ENCODE measurements at regions not wholly inside any gene's neighbourhood (a gene's known extent, or its start where the extent isn't known, plus 50 kb on each side); places are given as distances from the start of the nearest gene placed in this dataset.

GRCh38 chr18:56021136-56021808 is 433.3 kb upstream of the TCF4 start:
- Histone ChIP-seq H3K4me1 (no peaks in the 10 kb centered on the region), H3K9me3 (no peaks in the 10 kb centered on the region), H3K27me3 (no peaks in the 10 kb centered on the region), H3K36me3 (no peaks in the 10 kb centered on the region), H3K27ac (no peak overlapping the region), H3K4me3 (replicated peaks in 1 of 3) (no peak overlapping the region)
- TF ChIP-seq POLR2A (IDR thresholded peaks at IDR 0.05) (no peak), CTCF (IDR thresholded peaks at IDR 0.05) (no peak)
- WGBS, 2 donors, result 83 to 84% methylated on average over 1 of the region's 1 CpG
- no peak for DNase-seq
- intact Hi-C loops (cut with DNase I), result no loop called here

DNA sequence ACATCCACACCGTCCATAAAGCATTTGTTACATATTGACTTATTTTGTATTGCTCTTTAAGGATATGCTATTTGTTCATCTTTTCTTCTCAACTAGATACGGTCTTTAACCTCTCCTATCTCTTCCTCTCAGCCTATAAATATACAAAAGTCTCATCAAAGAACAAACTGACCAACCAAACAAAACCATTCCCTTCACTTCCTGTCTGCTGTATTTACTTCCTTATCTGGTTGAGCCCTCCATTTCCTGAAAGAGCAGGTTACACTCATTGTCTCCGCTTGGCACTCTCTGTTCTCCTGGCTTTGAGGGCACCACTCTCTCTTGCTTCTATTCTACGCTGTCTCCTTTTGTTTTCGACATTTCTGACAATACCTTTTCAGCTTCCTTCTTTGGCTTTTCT is 431.9 kb upstream of the TCF4 start:
- H3K27ac ChIP-seq, result no peak overlapping the region
- H3K27me3 ChIP-seq, result no peaks in the 10 kb centered on the region
- no peaks in the 10 kb centered on the region for H3K4me1 ChIP-seq
- 79 to 88% methylated on average over 5 of the region's 5 CpGs for WGBS, 2 donors
- H3K36me3 ChIP-seq, result no peaks in the 10 kb centered on the region
- no peak for DNase-seq
- H3K9me3 ChIP-seq, result no peaks in the 10 kb centered on the region
- no peak for TF ChIP-seq CTCF (IDR thresholded peaks at IDR 0.05)
- TF ChIP-seq POLR2A (IDR thresholded peaks at IDR 0.05), result no peak
- intact Hi-C loops (cut with DNase I), result no loop called here
- no peak overlapping the region for H3K4me3 ChIP-seq (replicated peaks in 1 of 3)

- WGBS, 2 donors, result 76 to 90% methylated on average over 2 of the region's 2 CpGs
- H3K27ac ChIP-seq, result no peak overlapping the region
- intact Hi-C loops (cut with DNase I), result no loop called here
- no peaks in the 10 kb centered on the region for H3K9me3 ChIP-seq
- no peaks in the 10 kb centered on the region for H3K27me3 ChIP-seq
- no peak overlapping the region for H3K4me3 ChIP-seq (replicated peaks in 1 of 3)
- DNase-seq, result no peak
- TF ChIP-seq POLR2A (IDR thresholded peaks at IDR 0.05), result no peak
- no peak for TF ChIP-seq CTCF (IDR thresholded peaks at IDR 0.05)
- no peaks in the 10 kb centered on the region for H3K4me1 ChIP-seq
- H3K36me3 ChIP-seq, result no peaks in the 10 kb centered on the region
Observed at GRCh38 chr18:56019156-56019555, 431.2 kb upstream of the TCF4 start.

- no peak overlapping the region for H3K27ac ChIP-seq
- no peaks in the 10 kb centered on the region for H3K36me3 ChIP-seq
- no peaks in the 10 kb centered on the region for H3K4me1 ChIP-seq
- H3K9me3 ChIP-seq, result no peaks in the 10 kb centered on the region
- intact Hi-C loops (cut with DNase I), result no loop called here
- TF ChIP-seq CTCF (IDR thresholded peaks at IDR 0.05) (no peak), POLR2A (IDR thresholded peaks at IDR 0.05) (no peak)
- 69 to 75% methylated on average over 1 of the region's 1 CpG for WGBS, 2 donors
- no peak for DNase-seq
- H3K4me3 ChIP-seq (replicated peaks in 1 of 3), result no peak overlapping the region
- no peaks in the 10 kb centered on the region for H3K27me3 ChIP-seq
Observed at GRCh38 chr18:56009411-56009810, 421.4 kb upstream of the TCF4 start.

- no peak overlapping the region for H3K4me3 ChIP-seq (replicated peaks in 1 of 3)
- no peak for TF ChIP-seq CTCF (IDR thresholded peaks at IDR 0.05)
- TF ChIP-seq POLR2A (IDR thresholded peaks at IDR 0.05), result no peak
- intact Hi-C loops (cut with DNase I), result no loop called here
- no peaks in the 10 kb centered on the region for H3K9me3 ChIP-seq
- no peak overlapping the region for H3K27ac ChIP-seq
- no peaks in the 10 kb centered on the region for H3K27me3 ChIP-seq
- no peaks in the 10 kb centered on the region for H3K36me3 ChIP-seq
- WGBS, 2 donors, result 87 to 92% methylated on average over 5 of the region's 5 CpGs
- no peak for DNase-seq
- H3K4me1 ChIP-seq, result no peaks in the 10 kb centered on the region
Observed at GRCh38 chr18:56003720-56004088, 415.7 kb upstream of the TCF4 start.
